DMS114 treated with DMSO at 0.1 percent for 48 hours (cell line): ENCODE measurements at regions not wholly inside any gene's neighbourhood (a gene's known extent, or its start where the extent isn't known, plus 50 kb on each side); places are given as distances from the start of the nearest gene placed in this dataset.

Experiments used
- DNase-seq: peaks from one replicate; lab custom pipeline; 2025; ENCODE audit not compliant: unreplicated experiment; lab: John Stamatoyannopoulos, UW

DNA sequence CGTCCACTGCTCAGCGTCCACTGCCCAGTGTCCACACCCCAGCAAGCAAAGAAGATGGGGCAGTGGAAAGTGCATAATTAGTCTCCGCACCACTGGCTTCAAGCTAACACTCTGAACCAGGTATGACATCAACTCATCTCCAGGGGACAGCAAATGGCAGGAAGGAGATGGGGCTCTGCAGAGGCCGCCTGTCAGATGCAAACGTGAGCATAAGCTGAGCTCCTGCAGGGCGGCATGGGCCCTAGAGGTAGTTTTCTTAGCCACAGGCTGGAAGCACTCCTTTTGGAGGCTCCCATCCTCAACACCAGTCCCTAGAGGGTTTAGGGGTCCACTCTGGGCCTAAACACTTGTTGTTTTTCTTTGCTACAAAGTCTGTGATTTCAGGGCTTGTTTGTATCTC is 335.8 kb upstream of the MKI67 start:
- DNase-seq = no peak

DNA sequence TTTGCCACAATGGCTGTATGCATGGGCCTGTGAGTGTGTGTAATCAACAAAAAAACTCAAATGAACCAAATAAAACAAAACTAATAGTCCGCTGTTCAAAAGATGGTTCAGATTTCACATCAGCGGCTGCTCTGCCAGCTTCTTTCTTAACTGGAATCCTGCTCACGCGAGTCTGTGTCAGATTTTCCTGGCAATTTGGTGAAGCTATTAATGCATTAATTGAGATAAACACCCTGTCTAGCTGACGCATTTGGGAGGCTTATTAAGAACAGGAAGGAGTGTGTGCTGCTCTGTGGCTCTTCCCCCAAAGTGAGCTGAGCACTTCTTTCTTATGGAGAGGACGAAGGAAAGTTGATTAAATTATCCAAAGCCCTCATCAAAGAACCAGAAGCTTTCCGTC is 336.6 kb upstream of the MKI67 start:
- DNase-seq = no peak

DNA sequence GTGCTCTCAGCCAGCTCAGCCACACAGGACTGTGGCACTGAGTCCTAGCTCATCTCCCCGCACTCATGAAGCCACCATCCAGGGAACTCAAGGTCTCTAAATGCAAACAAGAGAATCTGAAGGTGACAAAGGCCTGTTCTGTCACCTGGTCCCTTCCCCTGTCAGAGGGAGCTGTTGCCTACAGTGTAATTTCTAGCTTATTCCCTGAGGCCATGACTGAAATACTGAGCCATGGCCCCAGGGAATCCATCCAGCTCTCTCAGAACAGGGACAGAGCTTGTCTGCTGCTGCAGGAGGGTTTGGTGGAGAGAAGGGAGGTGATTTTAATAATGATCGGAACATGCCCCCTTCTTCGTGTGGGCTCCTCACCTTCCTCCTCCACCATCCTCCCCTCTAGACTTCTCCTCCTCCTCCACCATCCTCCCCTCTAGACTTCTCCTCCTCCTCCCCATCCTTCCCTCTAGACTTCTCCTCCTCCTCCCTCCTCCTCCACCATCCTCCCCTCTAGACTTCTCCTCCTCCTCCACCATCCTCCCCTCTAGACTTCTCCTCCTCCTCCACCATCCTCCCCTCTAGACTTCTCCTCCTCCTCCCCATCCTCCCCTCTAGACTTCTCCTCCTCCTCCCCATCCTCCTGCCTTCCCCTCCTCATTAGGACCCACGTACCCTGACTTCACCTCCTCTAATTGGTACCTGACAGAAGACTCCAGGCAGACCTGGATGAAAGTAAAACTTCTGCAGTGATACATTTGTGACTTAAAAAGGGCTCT is 338.0 kb upstream of the MKI67 start:
- no peak for DNase-seq

DNA sequence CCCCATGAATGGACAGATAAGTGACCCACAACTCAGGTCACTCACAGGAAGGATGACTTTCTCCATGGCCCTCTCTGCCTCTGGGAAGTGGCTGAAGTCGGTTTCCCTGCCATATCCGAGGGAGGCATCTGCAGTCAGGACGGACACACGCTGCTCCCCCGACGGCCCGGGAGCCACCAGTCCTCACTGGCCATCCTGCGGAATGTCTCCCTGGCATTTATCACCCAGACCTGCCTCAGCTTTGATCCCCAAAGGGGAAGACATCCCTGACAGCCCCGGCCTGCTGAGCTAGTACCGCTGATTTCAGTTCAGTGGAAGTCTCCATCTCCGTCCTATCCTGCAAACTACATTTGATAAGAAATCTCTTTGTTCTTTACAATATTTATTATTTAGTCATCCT is 339.5 kb upstream of the MKI67 start:
- no peak for DNase-seq

DNA sequence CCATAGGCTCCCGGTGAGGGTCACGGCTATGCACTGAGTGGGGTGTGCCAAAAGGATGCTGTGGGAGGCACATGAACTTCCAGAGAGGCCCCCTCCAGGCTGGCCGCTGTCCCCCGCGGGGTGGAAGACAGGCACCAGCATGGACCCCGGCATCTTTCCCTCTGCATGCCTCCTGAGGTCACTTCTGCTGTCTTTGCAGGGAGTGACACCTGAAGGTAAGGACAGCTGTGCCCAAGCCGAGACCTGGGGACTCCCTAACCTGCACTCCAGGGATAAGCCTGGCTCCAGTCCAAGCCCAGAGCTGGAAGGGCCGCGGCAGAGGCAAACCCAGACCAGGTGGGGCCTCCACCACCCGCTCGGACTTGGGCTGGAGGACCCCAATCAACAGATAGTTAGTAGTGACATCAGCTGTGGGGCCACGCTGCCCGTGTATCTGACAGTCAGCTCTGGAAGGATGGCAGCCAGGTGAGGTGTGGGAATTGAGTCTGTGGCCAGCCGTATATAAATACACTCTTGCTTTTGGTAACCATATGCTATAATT is 340.7 kb upstream of the MKI67 start:
- no peak for DNase-seq

DNA sequence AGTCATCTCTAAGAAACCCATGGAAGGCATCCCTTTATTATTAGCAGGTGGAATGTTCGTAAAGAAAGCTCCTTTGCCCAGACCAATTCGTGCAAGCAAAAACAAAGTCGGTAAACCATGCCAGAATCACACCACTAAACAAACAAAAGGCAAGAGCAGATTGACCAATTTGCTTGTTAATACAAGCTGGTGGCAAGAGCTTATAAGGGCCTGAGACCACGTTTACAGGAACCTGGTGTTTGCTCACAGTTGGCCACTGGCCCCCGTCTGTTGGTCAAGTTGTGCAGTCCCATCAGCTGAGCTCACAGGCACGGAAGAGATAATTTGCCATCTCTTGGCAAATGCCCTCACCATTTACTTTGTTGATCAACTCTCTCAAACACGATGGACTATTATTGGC is 342.2 kb upstream of the MKI67 start:
- no peak for DNase-seq

DNA sequence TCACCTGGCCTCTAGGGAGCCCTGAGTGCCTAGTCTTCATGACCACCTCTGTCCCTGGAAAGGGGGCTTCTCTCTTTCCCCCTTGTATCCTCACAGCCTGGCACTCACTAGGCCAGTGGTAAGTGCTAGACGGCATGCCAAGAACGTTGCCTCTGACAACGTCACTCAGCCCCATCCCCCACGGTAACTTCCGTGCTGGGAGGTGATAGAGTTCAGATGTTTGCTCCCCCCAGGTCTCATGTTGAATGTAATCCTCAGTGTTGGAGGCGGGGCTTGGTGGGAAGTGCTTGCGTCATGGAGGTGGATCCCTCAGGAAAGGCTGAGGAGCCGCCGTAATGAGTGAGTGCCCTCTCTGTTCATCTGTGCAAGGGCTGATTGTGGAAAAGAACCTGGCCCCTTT is 343.3 kb upstream of the MKI67 start:
- DNase-seq = no peak

DNA sequence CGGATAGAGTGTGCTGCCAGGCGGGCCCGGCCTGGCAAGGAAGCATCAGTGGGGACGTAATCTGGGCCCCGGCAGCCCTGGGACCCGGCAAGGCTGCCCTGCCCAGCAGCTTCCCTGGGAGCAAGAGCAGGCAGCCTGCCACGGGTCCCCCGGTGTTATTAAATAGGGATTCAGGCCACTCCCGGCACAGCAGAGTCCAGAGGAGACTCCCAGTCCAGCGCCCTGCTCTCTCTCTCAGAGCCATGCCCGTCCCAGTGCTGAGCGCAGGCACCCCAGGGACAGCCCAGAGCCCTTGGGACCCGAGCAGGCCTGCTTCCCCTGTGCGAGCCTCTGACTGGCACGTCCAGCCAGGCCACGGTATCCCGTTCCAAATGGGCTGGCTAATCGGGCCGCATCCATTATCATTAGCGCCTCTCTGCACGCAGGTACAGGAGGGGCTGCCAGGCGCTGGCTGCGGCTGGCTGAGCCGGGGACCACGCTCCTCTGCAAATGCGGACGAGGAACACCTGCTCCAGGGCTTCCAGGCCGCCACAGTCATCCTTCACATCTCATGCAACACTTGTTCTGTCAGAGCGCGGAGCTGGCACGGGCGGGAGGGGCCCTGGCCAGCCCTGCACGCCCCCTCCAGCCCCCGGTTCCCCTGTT is 344.2 kb upstream of the MKI67 start:
- no peak for DNase-seq

DNA sequence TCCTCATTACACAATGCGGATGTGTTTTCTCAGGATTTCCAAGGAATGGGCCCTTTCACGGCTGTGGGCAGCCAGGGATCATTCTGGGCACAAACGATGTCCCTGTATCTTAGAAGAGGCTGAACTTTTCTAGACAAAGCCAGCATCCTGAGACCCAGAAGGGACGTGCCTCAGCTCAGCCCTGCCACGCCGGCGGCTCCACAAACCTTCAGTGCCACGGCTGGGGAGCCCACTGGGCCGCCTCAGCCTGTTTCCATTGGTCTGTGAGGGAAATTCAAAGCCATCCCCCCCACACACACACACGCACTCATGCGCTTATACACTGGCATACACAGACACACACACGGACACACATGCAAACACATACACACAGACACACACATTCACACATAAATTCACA is 344.9 kb upstream of the MKI67 start:
- DNase-seq = no peak

DNA sequence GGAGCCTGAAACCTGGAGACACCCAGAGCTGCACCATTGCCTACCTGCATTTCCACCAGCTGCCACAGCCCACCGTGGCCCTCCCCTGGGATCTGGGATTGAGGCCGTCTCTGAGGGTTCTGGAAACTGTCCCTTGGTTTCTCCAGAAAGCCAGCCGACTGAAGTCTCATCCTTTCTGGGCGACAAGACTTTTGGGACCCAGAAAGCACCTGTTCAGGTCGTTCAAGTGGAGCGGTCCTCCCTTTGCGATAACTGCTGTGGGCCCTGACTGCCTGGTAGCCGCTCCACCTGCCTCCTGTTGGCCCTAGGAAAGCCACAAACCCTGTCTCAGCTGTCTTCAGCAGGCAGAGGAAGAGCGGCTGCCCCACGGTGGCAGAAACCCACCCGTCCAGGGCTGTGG is 346.0 kb upstream of the MKI67 start:
- no peak for DNase-seq

DNA sequence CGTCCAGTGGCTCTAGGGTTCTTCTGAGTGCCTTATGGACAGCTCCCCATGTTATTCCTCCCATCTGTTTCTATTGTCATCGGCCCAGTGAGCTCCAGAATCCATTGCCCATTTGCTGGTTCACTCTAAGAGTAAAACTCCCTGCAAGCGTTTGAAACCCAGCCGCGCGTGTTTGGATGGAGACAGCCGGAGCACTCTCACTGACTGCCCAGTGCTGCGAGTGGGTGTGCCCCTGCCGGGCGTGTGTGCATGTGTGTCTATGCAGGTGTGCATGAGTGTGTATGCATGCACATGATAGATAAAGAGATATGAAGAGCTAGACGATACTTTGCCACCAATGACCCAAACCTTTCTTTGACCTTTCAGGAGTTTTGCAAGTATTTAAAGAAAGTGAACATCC is 347.2 kb upstream of the MKI67 start:
- DNase-seq = no peak

DNA sequence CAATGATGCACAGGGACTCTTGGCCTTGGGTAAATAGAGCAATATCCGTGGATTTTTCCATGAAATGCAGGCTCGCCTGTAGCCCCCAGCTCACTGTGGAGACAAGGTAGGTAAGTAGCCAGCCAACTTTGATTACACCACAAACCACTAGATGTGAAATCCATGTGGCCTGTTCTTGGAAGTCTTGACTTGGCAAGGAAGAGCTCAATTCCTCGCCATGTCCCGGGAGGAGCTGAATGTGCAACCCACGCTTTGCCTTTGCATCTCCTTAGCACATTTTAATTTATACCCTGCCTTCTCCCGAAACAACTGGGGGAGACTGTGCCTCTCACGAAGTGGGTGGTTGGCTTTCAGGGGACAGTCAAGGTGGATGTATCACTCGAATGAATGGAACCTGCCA is 347.7 kb upstream of the MKI67 start:
- no peak for DNase-seq

DNA sequence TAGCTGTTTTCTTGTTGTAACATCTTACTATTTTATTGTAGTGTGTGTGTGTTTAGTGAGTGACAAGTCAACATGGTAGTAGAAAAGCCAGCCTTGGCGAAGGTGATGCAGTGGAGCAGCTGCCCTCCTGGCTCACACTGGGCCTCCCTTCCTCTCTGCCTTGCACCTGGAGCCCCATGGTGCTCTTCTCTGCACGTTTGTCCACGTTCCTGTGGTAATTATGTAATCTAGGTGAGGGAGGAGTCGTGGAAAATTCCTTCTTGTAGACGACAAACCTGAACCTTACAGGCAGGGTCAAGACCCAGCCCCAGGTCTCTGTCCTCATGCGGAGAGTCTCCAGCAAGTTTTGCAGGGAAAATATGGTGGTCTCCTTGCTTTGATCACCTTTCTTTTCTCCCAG is 348.3 kb upstream of the MKI67 start:
- DNase-seq = no peak

DNA sequence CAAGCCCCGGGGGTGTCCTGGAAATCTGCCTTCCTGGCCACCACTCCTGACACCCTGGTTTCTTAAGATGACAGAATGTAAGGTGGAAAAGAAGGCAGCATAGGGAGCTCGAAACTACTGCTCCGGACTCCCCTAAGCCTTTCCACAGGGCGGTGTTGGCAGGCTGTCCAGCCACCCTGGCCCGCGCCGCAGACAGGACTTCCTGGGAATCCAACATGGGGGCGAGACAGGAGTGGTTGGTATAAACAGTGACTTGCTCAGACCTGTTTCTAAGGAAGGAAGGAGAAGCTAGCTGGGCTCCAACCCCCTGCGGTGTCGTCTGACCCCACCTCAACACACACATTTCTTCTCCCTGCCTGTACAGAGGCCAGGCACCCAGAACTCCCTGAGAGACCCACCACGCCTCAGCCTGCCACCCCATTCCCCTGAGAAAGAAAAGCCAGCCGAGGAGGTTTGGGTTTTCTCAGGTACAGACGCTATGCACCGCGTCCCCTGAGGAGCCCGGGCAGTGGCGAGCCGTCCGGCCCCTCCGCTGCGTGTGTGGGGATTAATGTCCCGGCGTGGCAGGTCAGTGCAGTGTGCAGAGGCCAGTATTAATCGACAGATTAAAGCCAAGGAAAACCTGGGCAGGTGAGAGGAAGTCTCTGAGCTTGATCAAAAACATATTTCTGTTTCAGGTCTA is 349.6 kb upstream of the MKI67 start:
- no peak for DNase-seq

DNA sequence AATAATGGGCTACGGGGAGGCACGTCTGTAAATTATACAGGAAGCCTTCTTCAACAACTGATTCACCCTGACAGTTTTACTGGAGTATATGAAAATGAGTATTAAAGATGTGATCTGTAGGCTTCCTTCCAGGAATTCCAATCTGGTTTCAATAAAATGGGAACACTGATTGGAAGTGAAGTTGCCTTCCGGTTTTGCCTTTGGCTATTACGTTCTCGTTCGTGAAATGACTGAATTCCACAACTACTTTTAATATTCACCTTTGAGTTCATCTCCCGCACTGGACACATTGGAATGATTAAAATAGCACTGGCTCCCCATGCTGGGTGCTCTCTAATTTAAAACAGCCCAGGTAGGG is 350.1 kb upstream of the MKI67 start:
- DNase-seq = no peak

DNA sequence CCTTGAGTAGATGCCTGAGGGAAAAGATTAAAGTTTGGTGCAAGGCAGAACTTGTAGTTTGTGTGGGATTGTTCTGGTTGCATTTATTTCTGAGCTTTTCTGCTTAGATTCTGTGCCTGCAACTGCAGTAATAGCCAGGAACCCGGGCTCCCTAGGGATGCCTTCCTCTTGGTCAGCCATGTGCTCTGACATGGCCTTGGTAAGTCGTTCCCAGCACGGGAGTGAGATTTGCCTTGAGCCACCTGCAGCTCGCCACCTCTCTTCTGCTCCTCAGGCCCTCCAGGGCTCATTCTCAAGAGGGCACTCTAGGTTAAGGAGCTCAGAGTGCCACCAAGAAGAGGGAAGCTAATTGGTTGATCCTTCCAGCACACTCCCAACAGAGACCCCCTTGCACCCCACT is 350.6 kb upstream of the MKI67 start:
- no peak for DNase-seq

DNA sequence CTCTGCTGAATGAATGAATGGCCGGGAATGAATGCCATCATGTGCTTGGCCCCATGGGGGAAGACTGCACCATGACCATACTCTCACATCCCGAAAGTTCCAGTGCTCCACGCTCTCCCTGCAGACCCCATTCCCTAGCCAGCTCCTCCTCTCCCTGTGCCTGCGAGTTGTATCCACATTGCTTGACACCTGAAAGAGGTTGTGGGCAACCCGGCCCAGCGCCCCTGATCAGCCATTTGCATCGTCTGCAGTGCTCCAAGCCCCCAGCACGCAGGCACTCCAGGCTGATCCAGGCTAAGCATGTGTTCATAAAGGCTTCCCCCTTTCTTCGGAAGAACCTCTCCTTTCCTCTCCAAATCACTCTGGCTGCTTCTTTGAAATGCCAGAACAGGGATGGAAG is 354.4 kb upstream of the MKI67 start:
- DNase-seq = no peak

DNA sequence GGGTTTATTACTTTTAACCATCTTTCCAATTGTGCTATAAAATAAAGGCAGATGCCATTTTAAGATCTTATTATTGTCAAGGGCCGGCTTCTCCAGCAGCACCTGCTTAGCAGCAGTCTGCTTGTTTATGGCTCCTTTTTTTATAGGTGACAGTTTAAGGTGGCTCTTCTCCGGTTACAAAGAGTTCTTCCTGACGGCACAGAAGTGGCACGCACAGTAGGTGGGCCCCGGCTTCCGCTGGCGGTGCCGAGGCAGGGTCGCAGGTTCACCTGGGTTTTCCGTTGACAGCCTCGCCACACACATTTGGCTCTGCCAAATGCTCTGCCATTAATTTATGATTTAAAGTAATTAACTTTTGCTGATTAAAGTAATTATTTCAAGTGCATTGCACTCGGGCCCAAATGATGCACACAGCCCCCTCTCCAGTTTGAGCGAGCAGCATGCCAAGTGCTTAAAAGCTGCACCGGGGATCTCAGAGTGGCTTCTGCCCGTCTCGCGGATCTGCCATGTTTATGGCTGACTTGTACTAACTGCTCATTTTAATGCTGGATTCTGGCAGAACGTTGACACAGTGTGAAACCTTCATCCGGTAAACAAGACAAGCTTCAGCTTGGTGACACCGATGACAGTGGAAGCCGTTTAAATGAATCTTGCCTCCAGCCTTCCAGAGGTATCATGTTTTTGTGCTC is 355.1 kb upstream of the MKI67 start:
- no peak for DNase-seq

DNA sequence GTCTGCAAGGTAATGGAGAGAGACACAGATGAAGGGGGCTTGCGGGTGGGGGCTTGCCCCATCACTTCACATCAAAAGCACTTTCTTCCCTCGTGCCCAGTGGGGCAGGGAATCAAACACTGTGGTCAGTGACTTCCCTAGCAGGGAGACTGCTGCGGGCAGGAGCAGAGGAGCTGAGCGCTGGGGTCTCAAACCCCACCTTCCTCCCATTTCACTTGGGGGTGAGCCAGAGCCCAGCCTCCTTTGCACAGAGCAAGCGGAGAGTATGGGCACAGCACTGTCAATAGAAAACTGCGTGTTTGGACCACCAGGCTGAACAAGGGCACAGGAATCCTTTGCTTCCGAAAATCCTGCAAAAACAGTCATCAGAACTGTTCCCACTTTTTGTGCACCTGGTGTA is 355.8 kb upstream of the MKI67 start:
- no peak for DNase-seq

DNA sequence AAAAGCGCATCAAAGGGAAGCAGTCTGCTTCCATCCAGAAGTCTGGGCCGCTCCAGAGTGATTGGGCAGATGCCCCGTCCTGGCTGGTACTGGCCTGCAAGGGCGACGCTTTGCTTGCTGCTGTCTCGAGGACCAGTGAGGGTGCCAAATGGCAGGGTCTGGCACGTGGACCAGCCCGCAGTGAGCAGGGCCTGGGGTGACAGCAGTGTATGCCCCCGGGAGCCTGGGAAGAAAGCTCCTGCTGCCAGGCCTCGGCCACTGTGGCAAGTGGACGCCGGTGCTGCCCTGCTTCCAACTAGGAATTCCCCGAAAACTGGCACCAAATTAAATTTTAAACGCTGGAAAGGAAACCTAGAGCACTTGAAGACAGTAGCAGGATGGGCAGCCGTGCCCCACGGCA is 357.0 kb upstream of the MKI67 start:
- no peak for DNase-seq

DNA sequence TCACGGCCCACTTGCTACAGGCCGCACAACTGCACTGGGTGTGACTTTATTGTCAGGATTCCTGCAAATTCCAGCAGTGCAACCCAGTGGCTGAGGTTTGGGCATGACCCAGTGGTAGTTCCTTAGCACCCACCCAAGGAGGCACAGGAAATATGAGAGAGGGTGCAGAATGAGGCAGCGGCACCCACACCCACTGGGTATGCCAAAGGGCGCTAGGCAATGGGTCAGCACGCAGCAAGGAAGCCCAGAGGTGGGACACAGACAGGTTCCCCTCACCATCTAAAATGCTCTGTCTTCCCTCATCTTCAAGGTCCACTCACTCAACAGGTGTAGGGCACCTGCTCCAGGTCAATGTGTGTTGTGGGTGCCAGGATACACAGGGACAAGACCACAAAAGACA is 357.8 kb upstream of the MKI67 start:
- DNase-seq = no peak
